ENCODE measurements at regions not wholly inside any gene's neighbourhood (a gene's known extent, or its start where the extent isn't known, plus 50 kb on each side); places are given as distances from the start of the nearest gene placed in this dataset.

- H3K4me3 ChIP-seq (ENCODE audit: low read depth, low read length), result no peak overlapping the region
- TF ChIP-seq, protein P1, sequence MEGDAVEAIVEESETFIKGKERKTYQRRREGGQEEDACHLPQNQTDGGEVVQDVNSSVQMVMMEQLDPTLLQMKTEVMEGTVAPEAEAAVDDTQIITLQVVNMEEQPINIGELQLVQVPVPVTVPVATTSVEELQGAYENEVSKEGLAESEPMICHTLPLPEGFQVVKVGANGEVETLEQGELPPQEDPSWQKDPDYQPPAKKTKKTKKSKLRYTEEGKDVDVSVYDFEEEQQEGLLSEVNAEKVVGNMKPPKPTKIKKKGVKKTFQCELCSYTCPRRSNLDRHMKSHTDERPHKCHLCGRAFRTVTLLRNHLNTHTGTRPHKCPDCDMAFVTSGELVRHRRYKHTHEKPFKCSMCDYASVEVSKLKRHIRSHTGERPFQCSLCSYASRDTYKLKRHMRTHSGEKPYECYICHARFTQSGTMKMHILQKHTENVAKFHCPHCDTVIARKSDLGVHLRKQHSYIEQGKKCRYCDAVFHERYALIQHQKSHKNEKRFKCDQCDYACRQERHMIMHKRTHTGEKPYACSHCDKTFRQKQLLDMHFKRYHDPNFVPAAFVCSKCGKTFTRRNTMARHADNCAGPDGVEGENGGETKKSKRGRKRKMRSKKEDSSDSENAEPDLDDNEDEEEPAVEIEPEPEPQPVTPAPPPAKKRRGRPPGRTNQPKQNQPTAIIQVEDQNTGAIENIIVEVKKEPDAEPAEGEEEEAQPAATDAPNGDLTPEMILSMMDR (IDR thresholded peaks at IDR 0.05; ENCODE audit: low read depth, low read length), result no peak
Measured at GRCh38 chr11:38323961-38324761, 1726.1 kb upstream of the RAG2 start.

GRCh38 chr11:38315151-38315550 lies 1717.1 kb upstream of the RAG2 start:
- TF ChIP-seq, protein P1 (IDR thresholded peaks at IDR 0.05; ENCODE audit: low read depth, low read length), result no peak
- no peak overlapping the region for H3K4me3 ChIP-seq (ENCODE audit: low read depth, low read length)

DNA sequence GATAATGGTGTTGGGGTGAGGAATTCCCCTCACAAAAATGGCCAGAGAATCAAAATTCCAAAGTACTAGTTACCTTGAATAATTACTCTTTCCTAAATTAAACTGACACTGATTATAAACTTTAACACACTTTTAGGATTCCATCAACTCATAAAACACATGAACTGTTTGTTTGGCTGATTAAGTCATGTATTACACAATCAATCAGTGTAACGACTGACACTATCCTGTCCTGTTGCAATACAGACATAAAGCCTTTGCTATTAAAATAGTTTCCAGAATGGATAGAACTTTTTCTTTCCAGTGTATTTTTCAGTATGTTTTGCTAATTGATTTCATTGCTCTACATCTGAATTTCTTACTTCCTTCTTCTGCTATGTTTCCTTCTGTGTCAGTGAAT lies 1709.4 kb upstream of the RAG2 start:
- TF ChIP-seq, protein P1 (IDR thresholded peaks at IDR 0.05; ENCODE audit: low read depth, low read length), result no peak
- H3K4me3 ChIP-seq (ENCODE audit: low read depth, low read length), result no peak overlapping the region

DNA sequence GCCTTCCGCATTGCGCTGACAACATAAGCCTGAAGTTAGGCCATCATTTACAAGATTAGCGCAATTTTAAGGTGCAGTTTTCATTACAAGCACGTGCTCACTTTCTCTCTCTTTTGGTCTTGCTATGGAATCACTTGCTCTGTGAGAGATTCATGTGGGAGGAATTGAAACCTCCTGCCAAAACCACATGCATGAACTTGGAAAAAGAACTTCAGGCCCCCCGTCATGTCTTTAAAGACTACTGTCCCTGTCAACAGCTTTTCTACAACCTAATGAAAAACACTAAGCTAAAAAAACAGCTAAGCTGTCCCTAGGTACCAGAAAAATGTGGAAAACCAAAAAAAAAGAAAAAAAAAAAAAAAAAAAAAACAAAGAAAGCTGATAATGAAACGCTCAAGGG lies 1707.6 kb upstream of the RAG2 start:
- TF ChIP-seq, protein P1 (IDR thresholded peaks at IDR 0.05; ENCODE audit: low read depth, low read length), result no peak
- no peak overlapping the region for H3K4me3 ChIP-seq (ENCODE audit: low read depth, low read length)

DNA sequence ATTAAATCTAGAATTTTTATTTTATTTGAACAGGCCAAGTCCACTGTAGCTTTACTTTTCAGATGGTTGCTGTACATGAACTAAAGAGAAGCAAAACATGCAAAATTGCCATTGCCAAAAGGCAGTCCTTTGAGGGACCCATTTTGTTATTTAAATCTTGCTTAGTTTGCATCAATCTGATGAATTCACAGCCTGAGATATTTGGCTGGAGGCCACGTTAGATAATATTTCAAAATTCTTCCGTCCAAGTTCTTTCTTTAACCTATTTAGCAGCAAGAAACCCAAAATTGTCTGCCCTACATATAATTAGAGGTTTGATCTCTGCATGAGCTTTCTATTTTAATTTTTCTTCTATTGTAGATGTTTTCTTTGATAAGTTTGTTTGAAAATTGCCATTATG lies 1706.9 kb upstream of the RAG2 start:
- TF ChIP-seq, protein P1 (IDR thresholded peaks at IDR 0.05; ENCODE audit: low read depth, low read length), result no peak
- no peak overlapping the region for H3K4me3 ChIP-seq (ENCODE audit: low read depth, low read length)

DNA sequence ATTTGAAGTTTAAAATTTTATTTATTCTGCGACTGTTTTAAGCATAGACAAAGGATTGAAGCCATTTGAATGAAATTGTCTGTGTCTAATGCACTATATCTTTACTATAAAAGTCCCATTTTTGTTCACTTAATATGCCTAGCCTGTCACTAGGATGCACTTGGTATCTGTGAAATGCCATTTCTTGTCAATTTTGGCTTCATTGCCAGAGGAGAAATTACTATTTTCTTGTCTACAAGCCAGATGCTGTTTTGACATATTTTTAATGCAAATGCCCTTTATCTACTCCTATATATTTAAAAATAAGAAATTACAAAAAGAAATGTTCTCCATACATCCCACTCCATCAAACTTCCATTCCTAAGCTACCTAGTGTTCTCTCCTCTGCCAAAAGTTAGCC lies 1704.5 kb upstream of the RAG2 start:
- TF ChIP-seq, protein P1 (IDR thresholded peaks at IDR 0.05; ENCODE audit: low read depth, low read length), result no peak
- H3K4me3 ChIP-seq (ENCODE audit: low read depth, low read length), result no peak overlapping the region

DNA sequence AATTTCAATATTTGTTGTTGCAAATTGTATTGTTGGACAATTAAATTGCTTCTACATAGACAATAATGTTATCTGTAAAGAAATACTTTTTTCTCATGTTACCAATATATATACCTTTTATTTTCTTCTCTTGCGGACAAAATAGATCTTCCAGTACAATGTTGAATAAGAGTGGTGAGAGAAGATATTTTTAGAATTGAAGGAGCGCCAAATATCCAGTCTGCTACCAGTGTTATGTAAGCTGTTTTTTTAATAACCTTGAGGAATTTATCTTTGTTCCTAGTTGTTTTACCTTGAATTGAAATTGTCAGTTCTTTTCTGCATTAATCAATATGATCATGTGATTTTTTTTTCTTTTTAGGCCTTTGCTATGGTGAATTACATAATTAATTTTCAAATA lies 1702.5 kb upstream of the RAG2 start:
- H3K4me3 ChIP-seq (ENCODE audit: low read depth, low read length), result no peak overlapping the region
- TF ChIP-seq, protein P1 (IDR thresholded peaks at IDR 0.05; ENCODE audit: low read depth, low read length), result no peak

Data from WI38 (cell line).